ENCODE measurements at regions not wholly inside any gene's neighbourhood (a gene's known extent, or its start where the extent isn't known, plus 50 kb on each side); places are given as distances from the start of the nearest gene placed in this dataset.

DNA sequence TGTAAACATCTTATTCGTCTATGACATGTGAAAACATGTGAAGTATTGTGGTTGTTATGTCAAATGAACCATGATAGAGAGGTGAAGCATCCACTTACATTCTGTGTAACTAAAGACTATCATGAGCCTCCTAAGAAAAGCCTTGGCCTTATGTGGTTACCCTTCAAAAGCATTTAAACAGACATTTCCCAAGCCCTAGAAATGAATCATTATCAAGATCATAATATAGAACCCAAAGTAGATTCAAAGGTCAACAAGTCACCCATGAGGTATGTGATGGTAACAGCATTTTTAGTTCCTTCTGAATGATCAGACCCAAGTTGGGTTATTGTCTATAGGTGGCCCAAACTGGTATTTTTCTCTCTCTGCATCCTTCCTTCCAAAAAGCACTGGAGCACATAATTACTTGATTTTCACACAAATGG, 408.0 kb downstream of the TBL1XR1 start:
- no peak for DNase-seq

DNA sequence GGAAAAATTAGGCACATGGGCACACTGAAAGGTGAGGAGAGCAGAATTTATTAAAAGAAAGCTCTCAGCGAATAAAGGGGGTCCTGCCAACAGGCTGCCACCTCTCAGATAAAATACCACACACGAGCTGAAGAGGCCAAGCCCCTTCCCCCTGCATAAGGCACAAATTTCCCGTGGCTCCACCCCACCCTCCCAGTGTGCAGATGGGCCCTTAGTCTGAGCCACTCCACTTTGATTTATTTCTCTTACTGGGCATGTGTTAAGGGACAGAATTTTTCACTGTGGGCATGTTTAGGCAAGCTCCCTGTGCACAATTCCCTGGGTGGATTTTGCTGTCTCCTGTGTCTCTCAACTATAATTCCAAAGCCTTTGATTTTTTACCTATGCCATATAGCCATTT, 409.8 kb downstream of the TBL1XR1 start:
- DNase-seq = no peak

DNA sequence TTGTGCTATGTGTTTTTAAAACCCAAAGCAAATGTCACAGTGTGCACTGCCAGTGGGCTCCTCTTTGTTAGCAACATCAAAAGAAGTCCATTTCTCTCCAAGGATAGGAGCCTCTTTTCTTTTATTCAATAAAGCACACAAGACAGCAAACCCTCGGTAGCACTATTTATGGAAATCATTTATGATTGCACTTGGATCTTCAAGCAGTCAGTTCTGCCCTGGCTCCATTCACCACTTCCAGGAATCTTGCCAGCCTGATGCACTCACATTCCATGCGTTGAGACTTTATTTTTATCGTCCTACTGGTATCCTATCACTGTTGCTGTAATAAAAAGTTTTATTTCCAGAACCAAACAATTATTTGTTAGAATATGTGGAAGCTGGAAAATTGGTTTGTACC, 412.1 kb downstream of the TBL1XR1 start:
- DNase-seq = no peak

DNA sequence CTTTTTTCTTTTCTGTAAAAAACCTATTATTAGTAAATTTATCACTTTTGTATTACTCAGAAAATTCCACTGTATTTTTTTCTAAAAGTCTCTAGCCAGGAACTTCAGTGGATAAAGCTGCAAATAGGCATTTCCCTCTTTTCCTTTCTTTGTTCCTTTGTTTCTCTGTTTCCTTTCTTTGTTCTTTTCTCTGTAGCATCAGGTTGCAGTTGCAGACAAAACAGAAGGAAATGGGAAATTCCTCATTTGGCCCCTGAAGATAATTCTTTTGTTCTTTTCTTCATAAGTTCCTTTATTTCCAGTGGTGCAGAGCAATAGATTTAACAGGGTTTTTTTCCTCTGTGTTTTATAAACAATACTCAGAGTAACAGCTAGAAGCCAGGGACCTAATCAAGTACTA, 416.5 kb downstream of the TBL1XR1 start:
- no peak for DNase-seq

DNA sequence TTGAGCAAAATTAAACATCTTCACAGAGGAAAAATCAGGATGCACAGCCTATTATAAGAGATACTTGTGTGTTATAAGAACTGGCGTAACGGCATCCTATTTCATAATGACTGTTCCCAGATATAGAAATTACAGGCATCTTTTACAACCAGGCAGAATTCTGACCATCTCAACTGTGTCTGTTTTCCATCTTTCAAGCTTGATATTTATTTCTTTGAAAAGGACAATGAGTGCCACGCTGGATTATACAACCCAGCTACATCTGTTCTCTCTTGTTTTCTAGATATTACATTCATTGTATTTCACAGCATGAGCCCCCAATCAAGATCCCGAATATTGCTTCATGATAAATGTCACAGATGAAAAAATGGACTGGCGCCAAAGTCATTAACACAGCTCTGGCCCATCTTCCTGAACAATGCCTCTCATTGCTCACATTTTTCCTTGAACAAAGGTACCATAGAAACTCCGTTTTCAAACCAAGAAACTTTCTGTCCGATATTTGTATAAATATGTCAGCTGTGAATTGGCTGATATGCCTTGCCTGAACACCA, 420.6 kb downstream of the TBL1XR1 start:
- no peak for DNase-seq

DNA sequence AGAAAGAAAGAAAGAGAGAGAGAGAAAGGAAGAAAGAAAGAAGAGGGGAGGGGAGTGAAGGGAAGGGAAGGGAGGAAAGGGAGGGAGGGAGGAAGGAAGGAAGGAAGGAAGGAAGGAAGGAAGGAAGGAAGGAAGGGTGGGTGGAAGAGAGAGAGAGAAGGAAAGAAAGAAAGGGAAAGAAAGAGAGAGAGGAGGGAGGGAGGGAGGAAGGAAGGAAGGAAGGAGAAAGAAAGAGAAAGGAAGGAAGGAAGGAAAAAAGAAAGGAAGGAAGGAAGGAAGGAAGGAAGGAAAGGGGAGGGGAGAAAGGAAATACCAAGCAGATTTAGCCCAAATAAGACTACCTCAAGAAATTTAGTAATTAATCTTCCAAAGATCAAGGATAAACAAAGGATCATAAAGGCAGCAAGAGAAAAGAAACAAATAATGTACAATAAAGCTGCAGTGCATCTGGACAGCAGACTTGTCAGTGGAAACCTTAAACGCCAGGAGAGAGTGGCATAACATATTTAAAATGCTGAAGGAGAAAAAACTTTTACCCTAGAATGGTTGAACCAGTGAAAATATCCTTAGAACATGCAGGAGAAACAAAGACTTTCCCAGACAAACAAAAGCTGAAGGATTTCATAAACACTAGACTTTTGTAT, 427.6 kb downstream of the TBL1XR1 start:
- DNase-seq = no peak

DNA sequence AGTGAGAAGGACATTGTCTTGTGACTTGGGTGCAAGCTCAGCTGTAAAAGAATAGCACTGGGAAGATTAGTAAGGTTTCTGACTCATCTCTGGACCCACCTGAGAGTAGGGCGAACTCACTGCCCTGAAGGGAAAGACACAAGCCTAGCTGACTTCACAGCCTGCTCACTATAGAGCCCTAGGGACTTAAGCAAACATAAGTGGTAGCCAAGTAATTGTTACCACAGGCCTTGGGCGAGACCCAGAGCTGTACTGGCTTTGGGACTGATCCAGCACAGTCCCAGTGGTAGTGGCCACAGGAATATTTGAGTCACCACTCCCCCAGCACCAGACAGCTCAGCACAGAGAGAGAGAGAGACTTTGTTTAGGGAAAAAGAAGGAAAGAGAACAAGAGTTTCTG, 429.9 kb downstream of the TBL1XR1 start:
- DNase-seq = no peak

DNA sequence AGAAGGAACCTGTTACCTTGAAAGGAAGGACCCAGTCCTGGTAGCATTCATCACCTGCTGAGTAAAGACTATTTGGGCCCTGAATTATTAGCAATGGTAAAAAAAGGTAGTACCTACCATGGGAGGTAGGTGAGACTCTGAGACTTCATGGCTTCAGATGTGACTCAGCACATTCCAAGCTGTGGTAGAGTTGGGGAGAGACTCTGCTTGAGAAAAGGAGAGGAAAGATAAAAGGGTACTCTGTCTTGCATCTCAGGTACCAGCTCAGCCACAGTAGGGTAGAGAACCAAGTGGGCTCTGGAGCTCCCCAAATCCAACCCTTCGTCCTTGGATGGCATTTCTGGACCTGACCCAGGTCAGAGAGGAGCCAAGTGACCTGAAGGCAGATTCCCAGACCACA, 430.4 kb downstream of the TBL1XR1 start:
- DNase-seq = no peak

DNA sequence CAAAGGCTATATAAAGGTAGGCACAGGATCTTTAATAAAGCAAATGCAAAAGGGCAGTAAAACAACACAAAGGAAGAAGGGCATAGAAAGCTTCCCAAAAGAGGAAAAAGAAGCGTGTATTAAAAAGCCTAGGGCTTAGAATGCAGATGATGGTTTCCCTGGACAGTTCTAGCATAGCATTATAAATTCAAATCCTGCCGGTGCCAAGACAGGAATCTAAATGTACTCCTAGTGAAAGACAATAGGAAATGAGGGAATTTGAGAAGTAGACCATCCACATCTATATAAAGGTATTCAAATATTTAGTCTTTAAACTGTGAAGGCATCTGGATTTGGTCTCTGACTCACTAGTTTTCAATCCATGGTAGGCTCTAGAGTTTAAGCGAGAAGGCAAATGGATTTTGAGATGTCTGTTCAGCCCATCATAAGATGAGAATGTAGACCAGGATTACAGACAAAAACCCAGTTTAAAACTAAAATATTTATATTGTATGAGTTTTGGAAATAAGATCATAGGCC, 431.8 kb downstream of the TBL1XR1 start:
- no peak for DNase-seq

DNA sequence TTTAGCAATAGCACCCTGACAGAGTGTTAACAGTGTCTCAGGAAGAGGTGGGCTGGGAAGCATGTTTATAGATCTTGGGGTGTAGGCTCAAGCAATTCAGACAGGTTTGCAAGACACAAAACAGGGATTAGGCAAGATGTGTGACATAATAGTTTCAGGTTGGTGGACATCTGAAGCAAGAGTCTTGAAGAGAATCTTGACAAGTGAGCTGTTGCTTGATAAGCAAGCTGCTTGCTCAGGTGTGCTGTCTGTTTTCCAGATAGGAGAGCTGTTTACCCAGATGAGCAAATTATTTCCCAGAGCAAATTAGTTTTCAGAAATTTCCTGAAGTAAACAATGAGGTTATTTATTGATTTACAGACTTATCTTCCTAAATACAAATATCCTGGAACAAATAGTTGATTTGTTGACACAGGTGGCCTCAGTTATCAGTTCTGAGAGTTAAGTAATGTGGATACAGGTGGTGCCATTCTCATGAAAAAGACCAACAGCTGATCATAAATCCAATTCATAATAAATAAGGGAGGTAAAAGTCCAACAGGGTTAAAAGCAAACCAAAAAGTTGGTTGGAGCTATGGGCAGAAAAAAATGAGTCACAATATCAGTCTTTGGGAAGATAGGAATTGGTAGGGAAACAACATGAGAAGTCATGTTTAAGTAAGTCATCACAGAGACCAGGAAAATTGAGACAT, 437.3 kb downstream of the TBL1XR1 start:
- DNase-seq = no peak

DNA sequence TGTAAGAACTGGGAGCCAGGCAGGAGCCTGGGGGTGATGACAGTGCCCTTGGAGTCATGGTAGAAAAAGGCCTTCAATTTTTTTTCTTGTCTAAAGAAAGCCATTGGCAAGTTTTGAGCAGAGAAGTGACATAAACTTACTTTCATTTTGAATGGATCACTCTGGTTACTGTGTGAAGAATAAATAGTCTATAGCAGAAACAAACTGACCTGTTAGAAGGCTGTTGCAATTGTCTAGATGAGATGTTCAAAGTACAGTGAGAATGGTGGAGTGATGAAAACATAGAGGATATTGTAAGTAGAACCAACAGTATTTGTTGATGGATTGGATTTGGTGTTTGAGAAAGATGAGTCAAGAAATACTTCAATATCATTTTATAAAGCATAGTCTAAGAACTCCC, 439.9 kb downstream of the TBL1XR1 start:
- DNase-seq = no peak

DNA sequence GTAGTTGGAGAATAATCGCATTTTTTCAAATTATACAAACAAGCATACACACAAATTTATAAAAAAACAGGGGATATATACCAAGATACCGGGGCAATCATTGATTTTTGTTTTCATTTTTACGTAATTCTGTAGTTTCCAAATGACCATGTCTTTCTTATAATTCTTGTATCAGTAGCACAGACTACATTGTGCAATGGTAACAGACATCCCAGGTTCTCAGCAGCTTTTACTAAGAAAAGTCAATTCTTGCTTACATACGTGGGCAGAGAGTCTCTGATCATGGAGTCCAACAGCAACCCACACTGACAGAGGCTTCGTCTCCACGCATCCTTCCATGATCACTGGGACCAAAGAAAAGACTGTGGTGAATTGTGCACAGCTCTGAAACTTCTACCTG, 441.3 kb downstream of the TBL1XR1 start:
- no peak for DNase-seq

DNA sequence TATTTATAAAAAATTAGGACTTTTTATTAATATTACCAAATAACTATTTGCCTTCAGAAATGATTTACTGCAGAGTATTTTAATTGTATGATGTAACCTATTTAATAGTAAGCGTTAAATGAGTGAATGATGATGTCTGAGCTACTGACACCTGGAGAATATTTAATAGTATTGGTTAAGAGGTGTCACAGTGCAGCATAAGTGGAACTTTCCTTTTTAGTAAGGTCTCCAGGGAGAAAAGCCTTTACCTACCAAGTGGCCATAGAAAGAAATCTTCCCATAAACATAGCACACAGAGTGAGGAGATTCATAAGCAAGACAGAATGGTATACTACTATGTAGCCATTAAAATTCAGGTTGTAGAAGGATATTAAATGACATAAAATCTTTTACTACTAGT, 441.7 kb downstream of the TBL1XR1 start:
- DNase-seq = no peak

DNA sequence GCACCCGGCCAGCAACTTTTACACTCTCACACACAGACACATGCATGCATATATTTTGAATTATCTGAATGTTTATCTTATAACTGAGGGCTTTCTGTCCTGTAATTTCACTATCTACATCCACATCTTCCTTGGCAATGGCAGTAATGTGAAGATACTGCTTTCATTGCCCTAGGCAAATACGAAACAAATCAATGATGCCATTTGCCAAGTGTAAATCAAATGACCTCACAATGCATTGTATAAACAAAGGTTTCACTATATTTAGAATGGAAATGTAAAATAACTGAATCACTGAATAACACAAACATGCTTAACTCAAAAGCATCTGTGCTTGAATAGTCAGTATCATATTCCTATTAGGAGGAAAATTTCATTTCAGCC, 455.6 kb downstream of the TBL1XR1 start:
- no peak for DNase-seq

DNA sequence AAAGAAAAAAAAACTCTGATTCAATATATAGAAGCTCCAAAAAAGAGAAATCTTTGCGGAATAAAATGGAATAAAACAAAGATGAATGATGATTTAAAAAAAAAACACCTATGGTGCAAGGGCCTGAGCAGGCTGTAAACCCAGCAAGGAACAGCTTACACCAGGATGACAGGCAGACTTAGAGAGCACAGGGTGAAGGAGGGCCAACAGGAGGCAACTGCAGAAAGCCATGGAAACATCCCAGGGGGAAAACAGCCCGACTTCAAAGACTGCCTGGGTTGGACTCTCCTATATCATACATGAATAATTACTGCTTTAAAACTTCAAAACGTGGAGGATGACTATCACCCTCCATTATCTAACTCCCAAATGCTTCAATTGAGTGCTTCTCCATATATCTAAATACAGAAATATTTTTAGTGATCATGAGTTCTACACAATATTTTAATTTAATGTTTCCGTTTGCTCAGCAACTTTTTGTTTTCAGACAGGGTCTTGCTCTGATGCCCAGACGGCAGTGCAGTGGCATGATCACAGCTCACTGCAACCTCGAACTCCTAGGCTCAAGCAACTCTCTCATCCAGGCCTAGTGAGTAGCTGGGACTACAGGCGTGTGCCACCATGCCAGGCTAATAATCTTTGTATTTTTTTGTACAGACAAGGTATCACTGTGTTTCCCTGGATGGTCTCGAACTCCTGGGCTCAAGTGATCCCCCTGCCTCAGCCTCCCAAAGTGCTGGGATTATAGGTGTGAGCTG, 456.2 kb downstream of the TBL1XR1 start:
- DNase-seq = no peak

DNA sequence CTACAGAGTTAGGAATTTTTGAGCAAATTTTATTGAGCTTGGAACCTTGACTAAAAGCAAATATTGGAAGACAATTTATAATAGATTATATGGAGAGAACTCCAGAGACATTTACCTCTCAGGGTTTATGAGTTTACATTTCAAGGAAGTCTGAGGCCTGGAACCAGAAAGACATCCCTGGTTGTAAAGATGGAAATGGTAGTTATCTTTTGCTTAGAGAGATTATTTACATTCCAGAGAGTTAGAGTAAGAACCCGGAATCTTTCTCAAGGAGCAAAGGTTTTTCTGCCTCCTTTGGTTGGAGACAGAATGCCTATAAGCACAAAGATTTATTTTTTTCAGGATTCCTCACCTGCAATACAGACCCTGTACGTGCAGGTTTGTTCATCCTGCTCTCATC, 458.1 kb downstream of the TBL1XR1 start:
- no peak for DNase-seq

DNA sequence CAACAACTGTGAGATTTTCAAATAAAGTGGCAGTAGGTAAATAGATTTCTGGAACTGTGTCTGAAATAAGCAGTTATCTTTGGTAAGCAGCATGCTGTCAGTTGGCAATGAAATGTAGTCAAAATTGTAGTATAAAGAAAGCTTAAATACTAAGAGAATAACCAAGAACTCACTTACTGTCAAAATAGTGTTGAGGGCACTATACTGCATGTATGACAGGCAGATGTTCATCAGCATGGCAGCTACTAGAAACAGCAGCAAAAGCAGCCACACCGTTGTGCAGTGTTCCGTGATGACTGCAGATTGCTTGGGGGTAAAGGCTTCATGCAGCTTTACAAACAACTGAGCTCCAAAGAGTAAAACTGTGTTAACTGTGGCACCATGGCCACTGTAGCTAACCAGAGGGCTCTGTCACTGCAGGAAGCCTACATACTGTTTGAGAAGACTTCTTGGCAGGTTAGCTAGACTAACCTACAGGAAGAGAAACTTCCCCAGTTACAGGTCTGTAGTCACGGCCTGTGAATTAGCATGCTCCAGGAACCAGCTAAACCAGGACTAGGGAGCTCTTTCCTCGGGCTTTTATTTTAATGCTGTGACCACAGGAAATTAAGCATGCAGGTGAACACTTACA, 459.7 kb downstream of the TBL1XR1 start:
- no peak for DNase-seq

DNA sequence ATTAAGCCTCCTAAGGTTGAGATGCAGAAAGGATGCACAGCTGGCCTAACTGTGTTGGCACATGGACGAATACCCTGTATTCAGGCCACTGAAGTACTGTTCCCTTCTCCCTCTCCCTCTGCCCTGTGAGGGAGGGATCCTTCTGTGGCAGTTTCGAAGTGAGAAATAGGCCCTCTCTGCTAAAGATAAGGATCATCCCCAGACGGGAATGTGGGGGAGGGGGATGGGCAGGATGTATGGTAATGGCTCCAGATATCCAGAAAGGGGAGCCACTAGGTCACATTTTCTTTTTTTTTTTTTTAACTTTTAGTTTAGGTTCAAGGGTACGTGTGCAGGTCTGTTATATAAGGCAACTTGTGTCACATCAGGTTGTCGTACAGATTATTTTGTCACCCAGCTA, 463.1 kb downstream of the TBL1XR1 start:
- no peak for DNase-seq

DNA sequence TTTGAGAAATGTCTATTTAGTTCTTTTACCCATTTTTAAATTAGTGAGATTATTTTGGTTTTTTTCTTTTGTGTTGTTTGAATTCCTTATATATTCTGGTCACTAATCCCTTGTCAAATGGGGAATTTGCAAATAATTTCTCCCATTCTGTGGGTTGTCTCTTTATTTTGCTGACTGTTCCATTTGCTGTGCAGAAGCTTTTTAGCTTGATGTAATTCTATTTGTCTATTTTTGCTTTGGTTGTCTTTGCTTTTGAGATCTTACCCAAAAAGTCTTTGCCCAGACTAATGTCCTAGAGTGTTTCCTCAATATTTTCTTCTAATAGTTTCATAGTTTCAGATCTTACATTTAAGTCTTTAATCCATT, 472.9 kb downstream of the TBL1XR1 start:
- DNase-seq = no peak

DNA sequence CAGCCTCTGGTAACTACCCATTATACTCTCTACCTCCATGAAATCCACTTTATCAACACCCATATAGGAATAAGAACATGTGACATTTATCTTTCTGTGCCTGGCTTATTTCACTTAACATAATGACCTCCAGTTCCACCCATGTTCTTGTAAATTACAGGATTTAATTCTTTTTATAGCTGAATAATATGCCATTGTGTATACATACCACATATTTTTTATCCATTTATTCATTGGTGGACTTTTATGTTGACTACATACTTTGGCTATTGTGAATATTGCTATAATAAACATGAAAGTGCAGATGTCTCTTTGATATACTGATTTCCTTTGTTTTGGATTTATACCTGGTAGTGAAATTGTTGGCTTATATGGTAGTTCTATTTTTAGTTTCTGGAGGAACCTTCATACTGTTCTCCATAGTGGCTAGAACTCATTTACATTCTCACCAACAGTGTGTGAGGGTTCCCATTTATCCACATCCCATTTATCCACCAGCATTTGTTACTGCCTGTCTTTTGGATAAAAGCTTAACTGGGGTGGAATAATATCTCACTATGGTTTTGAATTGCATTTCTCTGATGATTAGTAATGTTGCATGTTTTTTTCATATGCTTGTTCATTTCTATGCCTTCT, 473.4 kb downstream of the TBL1XR1 start:
- DNase-seq = no peak

DNA sequence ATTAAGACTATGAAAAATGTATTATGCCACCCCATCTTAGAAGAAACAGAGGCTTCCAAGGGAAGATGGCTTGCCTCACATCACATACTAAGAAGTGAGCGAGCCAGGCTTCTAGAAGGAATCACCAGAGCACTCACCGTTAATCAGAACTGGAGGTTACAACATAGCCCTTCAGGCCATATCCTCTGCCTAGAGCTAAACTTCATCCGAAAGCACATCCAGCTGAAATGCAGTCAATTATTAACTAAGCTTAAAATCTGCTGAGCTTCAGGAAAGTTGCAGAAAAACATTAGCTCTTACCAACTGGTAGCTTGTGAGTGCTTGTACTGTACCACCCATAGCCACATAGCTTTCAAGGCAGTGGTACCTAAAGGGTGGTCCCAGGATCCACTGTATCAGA, 483.2 kb downstream of the TBL1XR1 start:
- no peak for DNase-seq

DNA sequence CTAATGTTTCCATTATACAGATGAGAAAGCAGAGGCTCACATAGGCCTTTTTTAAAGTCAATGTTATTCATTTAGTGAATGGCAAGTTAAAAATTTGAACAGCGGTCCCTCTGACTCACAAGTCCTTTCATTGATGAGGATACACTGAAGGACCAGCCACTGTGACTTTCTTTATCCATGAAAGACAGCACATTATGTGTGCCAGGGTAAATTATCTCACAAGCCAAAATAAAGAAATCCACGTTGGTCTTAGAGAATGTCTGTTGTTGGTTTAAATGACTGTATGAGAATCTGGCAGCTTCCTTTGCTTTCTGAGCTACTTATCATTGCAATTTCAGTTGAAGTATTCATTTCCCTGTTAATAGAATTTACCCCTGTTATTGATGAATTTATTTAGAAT, 485.1 kb downstream of the TBL1XR1 start:
- no peak for DNase-seq

DNA sequence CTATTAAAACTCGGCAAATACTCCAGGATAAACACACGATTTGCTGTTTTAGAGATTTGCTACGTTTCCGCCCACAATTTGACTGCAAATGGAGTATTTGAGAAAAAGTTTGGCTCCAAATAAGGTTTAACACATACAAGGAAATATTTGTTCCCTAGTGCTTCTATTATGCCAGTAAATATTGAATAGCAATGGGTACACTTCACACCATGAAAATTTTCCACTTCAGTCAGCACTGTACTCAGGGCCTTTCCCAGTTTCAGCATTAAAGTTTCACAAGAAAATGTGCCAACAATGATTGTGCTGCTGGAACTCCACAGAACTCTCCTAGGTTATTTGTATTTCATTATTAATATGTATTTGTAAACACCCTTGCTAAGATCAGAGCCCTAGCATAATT, 498.0 kb downstream of the TBL1XR1 start:
- DNase-seq = no peak

Measured in activated T-cell treated with anti-CD3 and anti-CD28 coated beads, Interleukin-2, amount 50 U/mL, for 48 hours (primary cell).